A549 (cell line): ENCODE measurements at regions not wholly inside any gene's neighbourhood (a gene's known extent, or its start where the extent isn't known, plus 50 kb on each side); places are given as distances from the start of the nearest gene placed in this dataset.

Source experiments
- EHF ChIP-seq: fragments of 250-450 bp; sonication (Bioruptor Pico); IDR thresholded peaks from 2 replicates; pipeline ENCODE4 v1.5.0; 2020; ENCODE audit warnings: mild to moderate bottlenecking
- EP300 ChIP-seq, 2 experiments: fragments of >200 bp; sonication (Bioruptor Twin); formaldehyde crosslinking; IDR thresholded peaks; 2 replicates in 1 of 2; 3 replicates in 1 of 2; pipeline ENCODE4 v1.6.1; 2016 to 2017
- ESRRA ChIP-seq: fragments of 150-350 bp; IDR thresholded peaks from 2 replicates; pipeline ENCODE4 v1.6.1; 2014; ENCODE audit warnings: mild to moderate bottlenecking, low read length, borderline replicate concordance
- FOXS1 ChIP-seq: fragments of 250-450 bp; sonication (Bioruptor Pico); IDR thresholded peaks from 2 replicates; pipeline ENCODE4 v1.5.0; 2020; ENCODE audit warnings: mild to moderate bottlenecking, moderate library complexity
- JUN ChIP-seq, 2 experiments: fragments of >200 bp; sonication (Bioruptor Twin); formaldehyde crosslinking; IDR thresholded peaks; 2 replicates in 1 of 2; 3 replicates in 1 of 2; pipeline ENCODE4 v1.6.1; 2016 to 2017
- KDM1A ChIP-seq: fragments of 200-600 bp; sonication (generic); IDR thresholded peaks from 2 replicates; pipeline ENCODE4 v1.6.1; 2016; ENCODE audit warnings: low read depth, mild to moderate bottlenecking
- MYC ChIP-seq: IDR thresholded peaks from 2 replicates; pipeline ENCODE4 v1.6.1; 2012; ENCODE audit warnings: mild to moderate bottlenecking, inconsistent platforms, low read length, improper control_type of control experiment, borderline replicate concordance
- POLR2A ChIP-seq: IDR thresholded peaks from 2 replicates; pipeline ENCODE4 v1.6.1; 2012; ENCODE audit warnings: mild to moderate bottlenecking, low read length
- RAD21 ChIP-seq, 2 experiments: fragments of >200 bp in 1 of 2; sonication (Bioruptor Twin) in 1 of 2; formaldehyde crosslinking in 1 of 2; IDR thresholded peaks in 1 of 2; conservative IDR thresholded peaks in 1 of 2; 2 replicates in 1 of 2; 3 replicates in 1 of 2; pipeline ENCODE4 v1.6.1; 2012 to 2018; ENCODE audit warnings: inconsistent platforms in 1 of 2
- RFX5 ChIP-seq: fragments of 450-650 bp; IDR thresholded peaks from 2 replicates; pipeline ENCODE4 v1.7.1; 2014; ENCODE audit warnings: antibody characterized with exemption, mild to moderate bottlenecking, moderate library complexity
- RNF2 ChIP-seq: fragments of 200-600 bp; sonication (generic); IDR thresholded peaks from 2 replicates; pipeline ENCODE4 v1.6.1; 2016; ENCODE audit warnings: low read depth, mild to moderate bottlenecking, antibody characterized with exemption, moderate library complexity, borderline replicate concordance
- SREBF2 ChIP-seq: fragments of 450-650 bp; IDR thresholded peaks from 2 replicates; pipeline ENCODE4 v1.6.1; 2014; ENCODE audit warnings: mild to moderate bottlenecking, moderate library complexity
- ZNF302 ChIP-seq: fragments of 250-450 bp; sonication (Bioruptor Pico); IDR thresholded peaks from 2 replicates; pipeline ENCODE4 v1.9.0; 2021; ENCODE audit warnings: inconsistent platforms, mild to moderate bottlenecking, moderate library complexity
- TF ChIP-seq, protein P1 (sequence below): fragments of >200 bp; sonication (Bioruptor Twin); formaldehyde crosslinking; IDR thresholded peaks from 3 replicates; pipeline ENCODE4 v1.5.1; 2016

GRCh38 chr3:77906102-77906709, 866.3 kb downstream of the ROBO2 start:
- TF ChIP-seq, protein P1, sequence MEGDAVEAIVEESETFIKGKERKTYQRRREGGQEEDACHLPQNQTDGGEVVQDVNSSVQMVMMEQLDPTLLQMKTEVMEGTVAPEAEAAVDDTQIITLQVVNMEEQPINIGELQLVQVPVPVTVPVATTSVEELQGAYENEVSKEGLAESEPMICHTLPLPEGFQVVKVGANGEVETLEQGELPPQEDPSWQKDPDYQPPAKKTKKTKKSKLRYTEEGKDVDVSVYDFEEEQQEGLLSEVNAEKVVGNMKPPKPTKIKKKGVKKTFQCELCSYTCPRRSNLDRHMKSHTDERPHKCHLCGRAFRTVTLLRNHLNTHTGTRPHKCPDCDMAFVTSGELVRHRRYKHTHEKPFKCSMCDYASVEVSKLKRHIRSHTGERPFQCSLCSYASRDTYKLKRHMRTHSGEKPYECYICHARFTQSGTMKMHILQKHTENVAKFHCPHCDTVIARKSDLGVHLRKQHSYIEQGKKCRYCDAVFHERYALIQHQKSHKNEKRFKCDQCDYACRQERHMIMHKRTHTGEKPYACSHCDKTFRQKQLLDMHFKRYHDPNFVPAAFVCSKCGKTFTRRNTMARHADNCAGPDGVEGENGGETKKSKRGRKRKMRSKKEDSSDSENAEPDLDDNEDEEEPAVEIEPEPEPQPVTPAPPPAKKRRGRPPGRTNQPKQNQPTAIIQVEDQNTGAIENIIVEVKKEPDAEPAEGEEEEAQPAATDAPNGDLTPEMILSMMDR, result no peak
- TF ChIP-seq MYC (no peak), SREBF2 (no peak), KDM1A (no peak), FOXS1 (no peak), RAD21 (conservative IDR thresholded peaks at IDR 0.05 in 1 of 2, IDR thresholded peaks at IDR 0.05 in 1 of 2) (no peak), EHF (no peak), RFX5 (no peak), ZNF302 (CRISPR knock-in tag) (no peak), EP300 (IDR thresholded peaks at IDR 0.05) (no peak), POLR2A (no peak), JUN (IDR thresholded peaks at IDR 0.05) (no peak), ESRRA (no peak), RNF2 (no peak)
